HL-60/S4 treated with retinoic acid at 250 ng/mL for 4 days and 3 days (cell line): ENCODE measurements at regions not wholly inside any gene's neighbourhood (a gene's known extent, or its start where the extent isn't known, plus 50 kb on each side); places are given as distances from the start of the nearest gene placed in this dataset.

ENCODE experiments used
- in situ Hi-C: fragments of 300-500 bp; cut with MboI; formaldehyde crosslinking; loops from 2 replicates; pipeline ENCODE4 v1.7.0; 2022; ENCODE audit warnings: low sequenced_read_pairs

- in situ Hi-C loops, result no loop called here
These were observed 195.8 kb downstream of the NXNL2 start for GRCh38 chr9:88730780-88731179.

DNA sequence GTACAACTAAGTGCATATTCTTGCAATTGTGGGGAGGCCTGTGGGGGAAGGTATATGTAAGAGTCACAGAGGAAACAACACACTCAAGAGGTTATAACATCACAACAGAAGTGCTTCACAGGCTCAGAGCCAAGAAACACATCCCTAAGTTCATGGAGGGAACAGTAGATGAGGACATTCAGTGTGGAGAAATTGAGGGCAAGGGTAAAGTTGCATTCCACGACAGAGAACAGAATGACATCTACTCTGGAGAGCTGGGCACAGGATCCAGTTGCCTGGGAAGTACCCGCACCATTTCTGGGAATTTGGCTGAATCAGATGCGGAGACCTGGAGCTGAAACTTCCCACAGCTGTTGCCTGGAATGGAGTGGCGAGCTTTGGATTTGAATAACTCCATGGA, 197.2 kb downstream of the NXNL2 start:
- in situ Hi-C loops, result no loop called here

- in situ Hi-C loops, result no loop called here
These were observed 198.9 kb downstream of the NXNL2 start for GRCh38 chr9:88733651-88734421.

- in situ Hi-C loops, result no loop called here
These were observed 199.5 kb downstream of the NXNL2 start for GRCh38 chr9:88734527-88734926.

DNA sequence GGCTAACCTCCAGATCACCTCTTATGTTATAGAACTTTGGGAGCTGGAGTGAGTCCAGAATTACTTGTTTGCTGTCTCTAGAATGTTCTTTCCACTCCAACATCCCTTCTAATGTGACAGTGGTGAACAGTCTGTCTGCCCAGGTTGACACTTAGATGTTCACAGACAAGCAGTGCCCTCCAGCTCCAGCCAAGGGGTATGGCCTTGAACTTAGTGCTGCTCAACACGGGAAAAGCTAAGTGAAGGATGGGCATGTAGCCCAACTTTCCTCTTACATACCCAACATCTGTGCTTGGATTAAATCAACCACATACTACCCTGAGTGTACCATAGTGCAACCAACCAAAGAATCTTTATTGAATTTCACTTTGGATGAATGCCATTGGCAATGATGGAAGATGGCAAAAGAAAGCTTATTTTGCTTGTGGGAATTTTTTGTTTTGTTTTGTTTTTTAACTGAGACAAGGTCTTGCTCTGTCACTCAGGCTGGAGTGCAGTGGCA, 201.2 kb downstream of the NXNL2 start:
- in situ Hi-C loops, result no loop called here

GRCh38 chr9:88737031-88737430, 202.1 kb downstream of the NXNL2 start:
- in situ Hi-C loops, result no loop called here

DNA sequence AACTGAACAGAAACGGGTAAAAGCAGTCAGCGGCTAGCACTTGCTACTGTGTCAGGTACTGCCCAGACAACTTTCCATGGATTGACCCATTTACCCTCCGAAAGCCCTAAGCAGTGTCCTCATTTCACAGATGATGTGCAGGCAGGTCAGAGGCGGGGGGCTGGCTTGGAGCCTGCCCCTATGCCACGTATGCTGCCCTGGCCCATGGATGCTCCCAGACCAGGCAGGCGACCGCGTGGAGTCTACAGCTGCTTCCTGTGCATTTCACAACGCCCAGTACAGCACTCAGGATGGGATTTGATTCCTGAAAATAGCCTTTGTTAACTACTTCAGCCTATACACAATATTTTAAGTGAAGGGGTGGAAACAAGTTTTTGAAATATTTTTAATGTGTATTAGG, 202.9 kb downstream of the NXNL2 start:
- in situ Hi-C loops, result no loop called here

DNA sequence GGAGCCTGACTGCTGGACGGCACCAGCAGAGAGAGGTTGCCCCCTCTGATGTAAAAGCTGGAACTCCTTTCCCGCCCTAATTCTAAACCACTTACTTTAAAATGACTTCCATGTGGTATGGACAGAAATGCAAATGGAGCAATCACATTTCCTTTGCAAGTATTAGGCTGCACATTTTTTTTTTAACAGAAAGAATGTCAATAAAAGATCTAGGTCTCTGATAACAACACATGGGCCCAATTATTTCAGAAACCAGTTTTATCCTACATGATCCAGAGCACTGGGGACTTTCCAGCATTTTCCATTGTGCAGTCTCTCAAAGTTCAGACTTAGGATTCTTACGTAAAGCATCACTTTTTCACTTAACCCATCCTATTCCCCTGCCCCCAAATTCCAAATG, 203.7 kb downstream of the NXNL2 start:
- in situ Hi-C loops, result no loop called here

DNA sequence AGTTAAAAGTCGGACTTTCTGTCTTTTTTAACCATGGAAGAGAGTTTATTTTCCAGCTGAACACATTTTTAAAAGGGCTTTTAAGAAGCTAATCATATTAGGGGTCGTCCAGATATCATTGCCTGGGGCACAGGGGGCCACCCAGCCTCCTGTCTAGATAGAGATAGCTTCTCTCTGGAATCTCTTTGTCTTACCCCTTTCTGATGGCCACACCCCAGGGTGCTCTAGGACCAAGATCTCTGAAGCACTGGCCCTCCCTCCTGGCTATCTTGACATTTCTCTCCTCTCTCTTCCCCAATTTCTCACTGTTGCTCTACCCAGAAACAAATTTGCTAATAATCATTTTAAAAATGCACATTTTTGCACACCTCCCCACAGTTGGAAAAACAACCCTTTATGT, 204.4 kb downstream of the NXNL2 start:
- in situ Hi-C loops, result no loop called here

- in situ Hi-C loops, result no loop called here
These were observed 205.9 kb downstream of the NXNL2 start for GRCh38 chr9:88740844-88741243.

DNA sequence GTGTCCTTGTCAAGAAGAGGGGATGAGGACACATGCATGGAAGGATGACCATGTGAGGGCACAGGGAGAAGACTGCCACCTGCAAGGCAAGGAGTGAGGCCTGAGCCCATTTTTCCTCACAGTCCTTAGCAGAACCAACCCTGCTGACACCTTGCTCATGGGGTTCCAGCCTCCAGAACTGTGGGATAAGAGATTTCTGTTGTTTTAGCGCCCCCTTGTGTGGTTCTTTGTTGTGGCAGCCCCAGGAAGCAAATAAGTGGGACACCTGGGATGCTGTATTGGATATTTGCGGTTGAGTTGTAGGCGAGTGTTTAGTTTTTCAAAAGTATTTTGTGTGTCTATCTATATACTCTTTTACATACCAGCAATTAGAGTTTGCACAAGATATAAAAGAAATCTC, 206.4 kb downstream of the NXNL2 start:
- in situ Hi-C loops, result no loop called here

DNA sequence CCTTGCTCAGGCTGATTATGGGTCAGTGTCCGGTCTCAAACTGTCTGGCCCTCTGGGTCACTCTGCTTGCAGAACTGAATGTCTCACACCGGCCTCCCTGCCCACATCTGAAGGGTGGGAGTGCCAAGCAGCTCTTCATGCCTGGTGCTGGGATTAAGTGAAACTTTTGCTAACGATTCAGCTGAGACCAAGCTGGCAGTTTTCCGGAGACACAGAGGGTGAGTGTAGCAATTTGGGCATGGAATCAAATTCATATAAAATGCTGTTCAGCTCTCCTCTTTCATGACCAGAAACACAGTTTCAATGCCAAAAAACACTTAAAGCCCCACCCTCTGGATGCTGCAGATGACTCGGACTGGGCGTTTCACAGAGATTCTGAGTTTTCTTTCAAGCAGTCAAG, 207.5 kb downstream of the NXNL2 start:
- in situ Hi-C loops, result no loop called here

DNA sequence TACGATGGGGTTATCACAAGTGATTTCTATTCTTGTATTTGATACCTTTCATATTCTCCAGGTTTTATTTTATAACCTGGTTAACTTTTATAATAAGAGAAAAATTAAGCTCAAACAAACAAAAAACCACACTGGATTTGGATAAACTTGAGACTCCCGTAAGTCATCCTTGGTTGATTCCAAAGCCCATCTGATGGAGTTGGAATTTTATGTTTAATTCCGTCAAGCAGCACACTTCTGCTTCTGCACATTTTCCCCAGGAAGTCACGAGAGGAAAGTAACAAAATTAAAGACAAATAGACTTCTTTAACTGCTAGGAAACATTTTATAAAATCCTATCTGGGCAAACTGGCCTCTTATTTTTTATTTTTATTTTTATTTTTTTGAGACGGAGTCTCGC, 207.9 kb downstream of the NXNL2 start:
- in situ Hi-C loops, result no loop called here

GRCh38 chr9:88745276-88746001, 210.5 kb downstream of the NXNL2 start:
- in situ Hi-C loops, result no loop called here

DNA sequence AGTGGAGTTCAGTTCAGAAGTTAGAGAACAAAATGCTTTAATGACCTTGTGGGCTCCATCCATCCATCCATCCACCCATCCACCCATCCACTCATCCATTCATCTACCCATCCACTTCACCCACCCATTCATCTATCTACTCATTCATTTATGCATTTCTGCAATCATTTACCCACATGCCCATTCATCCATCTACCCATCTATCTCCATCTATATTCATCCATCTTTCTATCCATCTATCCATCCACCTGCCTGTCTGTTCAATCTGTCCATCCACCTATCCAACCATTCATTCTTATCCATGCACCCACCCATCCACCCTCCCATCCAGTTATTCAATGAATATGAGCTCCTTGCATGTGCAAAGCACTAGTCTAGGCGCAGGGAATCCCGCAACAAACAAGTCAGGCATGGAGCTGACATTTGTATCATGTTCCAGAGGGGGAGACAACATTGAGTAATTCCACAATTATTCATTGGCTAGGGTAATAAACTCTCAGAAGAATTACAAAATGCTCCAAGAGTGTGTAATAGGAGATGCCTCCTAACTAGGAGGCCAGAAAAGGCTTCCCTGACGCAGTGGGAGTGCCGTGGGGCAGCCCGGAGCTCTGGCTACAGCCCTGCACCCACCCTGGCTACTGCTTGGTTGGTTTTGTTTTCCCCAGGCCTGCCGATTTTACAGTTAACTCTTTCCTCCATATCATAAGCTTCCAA, 211.2 kb downstream of the NXNL2 start:
- in situ Hi-C loops, result no loop called here

DNA sequence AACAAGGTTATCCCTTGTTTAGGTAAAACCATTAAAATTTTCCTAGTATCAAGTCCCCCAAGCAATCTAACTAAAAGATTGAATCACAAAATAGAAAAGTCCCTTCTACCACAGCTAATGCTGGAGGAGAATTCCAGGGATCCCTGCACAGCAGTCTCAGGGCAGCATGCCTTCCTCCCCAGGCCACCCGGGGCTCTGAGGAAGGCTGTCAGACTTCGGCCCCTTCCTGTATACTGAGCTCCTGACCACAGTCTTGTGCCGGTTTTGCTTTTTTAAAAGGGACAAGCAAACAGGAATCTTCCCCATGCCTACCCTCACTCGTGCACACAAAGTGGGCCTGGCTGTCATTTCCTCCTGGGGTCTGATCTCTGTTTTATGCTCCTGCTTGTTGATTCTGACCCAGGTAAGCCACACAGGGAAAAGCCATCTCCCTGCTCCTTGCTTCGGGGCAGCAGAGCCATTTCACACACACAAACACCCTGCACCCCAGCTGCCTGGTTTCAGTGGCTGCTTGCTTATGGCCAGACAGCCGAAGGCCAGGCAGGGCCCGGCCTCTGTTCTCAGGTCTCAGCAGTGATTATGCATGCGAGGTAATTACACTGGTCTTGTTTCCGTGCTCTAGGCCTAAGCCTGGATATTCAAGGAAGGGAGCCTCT, 211.9 kb downstream of the NXNL2 start:
- in situ Hi-C loops, result no loop called here

GRCh38 chr9:88747768-88748167, 212.8 kb downstream of the NXNL2 start:
- in situ Hi-C loops, result no loop called here

DNA sequence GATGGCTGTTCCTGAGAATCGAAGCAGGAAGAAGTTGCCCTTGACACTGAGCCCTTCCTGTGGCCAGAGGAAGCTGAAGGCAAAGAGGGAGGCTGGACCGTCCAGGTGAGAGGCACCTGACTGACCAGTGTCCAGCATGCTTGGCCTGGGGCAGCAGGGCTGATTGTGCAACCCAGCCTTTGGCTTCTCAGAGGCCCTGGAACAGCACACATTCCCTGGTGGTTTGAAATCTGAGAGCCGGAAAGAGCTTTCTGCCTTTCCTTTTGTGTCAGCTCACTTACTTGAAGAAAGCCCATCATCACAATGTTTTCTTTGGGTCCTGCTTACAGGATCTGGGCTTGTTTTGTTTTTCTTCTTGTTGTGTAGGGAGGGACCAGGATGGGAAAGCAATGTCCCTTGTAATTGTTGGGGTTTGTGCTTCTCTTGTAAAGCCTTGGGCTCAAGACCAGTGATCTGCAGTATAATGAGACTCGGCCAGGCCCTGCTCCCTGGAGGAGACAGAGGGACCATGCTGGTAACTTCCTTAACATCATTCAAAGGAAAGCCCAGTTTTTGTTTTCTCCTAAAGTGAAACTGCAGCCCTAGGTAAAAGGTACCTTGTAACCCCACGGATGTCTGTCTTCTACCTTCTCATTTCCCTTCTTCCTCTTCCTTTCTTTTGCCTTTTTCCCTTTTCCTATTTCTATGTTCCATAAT, 213.7 kb downstream of the NXNL2 start:
- in situ Hi-C loops, result no loop called here

DNA sequence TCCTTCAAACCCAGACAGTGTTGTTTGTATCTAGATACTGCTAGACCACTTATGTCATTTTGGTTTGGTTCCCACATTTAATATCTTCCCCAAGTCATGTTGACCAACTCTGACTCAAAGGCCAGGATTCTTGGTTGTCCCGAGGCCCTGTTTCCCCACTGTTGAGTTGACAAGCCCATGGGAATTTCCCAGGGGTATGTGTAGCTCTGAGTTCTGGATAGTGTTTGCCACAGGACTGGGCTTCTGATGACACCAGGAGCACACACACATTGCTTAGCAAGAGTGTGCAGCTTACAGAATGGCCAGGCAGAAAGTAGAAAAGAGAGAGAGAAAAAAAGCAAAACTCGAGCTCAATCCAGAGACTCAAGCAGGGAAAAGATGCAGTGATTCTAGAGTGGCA, 214.4 kb downstream of the NXNL2 start:
- in situ Hi-C loops, result no loop called here

DNA sequence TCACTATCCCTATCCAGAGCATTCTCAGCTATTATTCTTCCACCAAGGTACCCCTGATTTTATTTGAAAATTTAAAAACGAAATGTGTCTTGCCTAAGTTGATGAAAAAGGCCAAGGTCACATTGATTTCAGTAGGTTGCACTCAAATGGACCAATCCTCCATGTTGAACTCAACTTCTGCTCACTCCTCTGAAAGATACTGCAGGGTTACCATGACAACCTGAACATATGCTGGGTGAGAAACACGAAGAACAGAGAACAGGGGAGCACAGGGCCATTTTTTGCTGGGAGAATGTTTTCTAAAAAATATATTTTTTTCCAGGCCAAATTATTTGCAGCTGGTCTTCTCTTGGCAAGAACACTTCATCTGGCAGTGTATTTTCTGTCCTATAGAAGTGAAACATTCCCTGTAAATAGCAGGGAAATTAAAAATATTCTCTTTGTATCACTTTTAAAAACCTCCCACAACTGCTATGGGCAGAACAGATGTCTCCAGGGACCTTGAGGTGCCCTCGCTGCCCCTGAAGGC, 215.9 kb downstream of the NXNL2 start:
- in situ Hi-C loops, result no loop called here
